HCT116 (cell line): ENCODE measurements at regions not wholly inside any gene's neighbourhood (a gene's known extent, or its start where the extent isn't known, plus 50 kb on each side); places are given as distances from the start of the nearest gene placed in this dataset.

Experiments used
- EZH2 ChIP-seq: fragments of 200-600 bp; sonication (generic); IDR thresholded peaks from 2 replicates; pipeline ENCODE4 v1.6.1; 2017; ENCODE audit warnings: antibody characterized with exemption, mixed run types
- POLR2A ChIP-seq: IDR thresholded peaks from 2 replicates; pipeline ENCODE4 v1.7.0; 2011; ENCODE audit warnings: borderline replicate concordance; ENCODE audit not compliant: insufficient read depth, insufficient read length; ENCODE audit errors: extremely low read depth
- POLR2AphosphoS5 ChIP-seq: IDR thresholded peaks from 2 replicates; pipeline ENCODE4 v1.6.1; 2011; ENCODE audit warnings: mild to moderate bottlenecking, low read depth, low read length, moderate library complexity
- YY1 ChIP-seq: IDR thresholded peaks from 2 replicates; pipeline ENCODE4 v1.6.1; 2011; ENCODE audit warnings: low read length, low read depth, moderate library complexity, mild to moderate bottlenecking; ENCODE audit not compliant: insufficient replicate concordance; ENCODE audit errors: extremely low read depth
- TF ChIP-seq, protein P1 (sequence below), 3 experiments: fragments of 200-600 bp in 1 of 3; sonication (generic) in 1 of 3; IDR thresholded peaks in 2 of 3; conservative IDR thresholded peaks in 1 of 3; 2 replicates each; pipeline ENCODE4 v1.5.1; 2012 to 2017; ENCODE audit warnings: low read depth in 2 of 3, low read length in 2 of 3, antibody characterized with exemption in 1 of 3, borderline replicate concordance in 1 of 3, control low read depth in 1 of 3, mild to moderate bottlenecking in 1 of 3, mixed read lengths in 1 of 3, mixed run types in 1 of 3, moderate library complexity in 1 of 3; ENCODE audit not compliant: insufficient read depth in 1 of 3

- TF ChIP-seq, protein P1, sequence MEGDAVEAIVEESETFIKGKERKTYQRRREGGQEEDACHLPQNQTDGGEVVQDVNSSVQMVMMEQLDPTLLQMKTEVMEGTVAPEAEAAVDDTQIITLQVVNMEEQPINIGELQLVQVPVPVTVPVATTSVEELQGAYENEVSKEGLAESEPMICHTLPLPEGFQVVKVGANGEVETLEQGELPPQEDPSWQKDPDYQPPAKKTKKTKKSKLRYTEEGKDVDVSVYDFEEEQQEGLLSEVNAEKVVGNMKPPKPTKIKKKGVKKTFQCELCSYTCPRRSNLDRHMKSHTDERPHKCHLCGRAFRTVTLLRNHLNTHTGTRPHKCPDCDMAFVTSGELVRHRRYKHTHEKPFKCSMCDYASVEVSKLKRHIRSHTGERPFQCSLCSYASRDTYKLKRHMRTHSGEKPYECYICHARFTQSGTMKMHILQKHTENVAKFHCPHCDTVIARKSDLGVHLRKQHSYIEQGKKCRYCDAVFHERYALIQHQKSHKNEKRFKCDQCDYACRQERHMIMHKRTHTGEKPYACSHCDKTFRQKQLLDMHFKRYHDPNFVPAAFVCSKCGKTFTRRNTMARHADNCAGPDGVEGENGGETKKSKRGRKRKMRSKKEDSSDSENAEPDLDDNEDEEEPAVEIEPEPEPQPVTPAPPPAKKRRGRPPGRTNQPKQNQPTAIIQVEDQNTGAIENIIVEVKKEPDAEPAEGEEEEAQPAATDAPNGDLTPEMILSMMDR (IDR thresholded peaks at IDR 0.05 in 2 of 3, conservative IDR thresholded peaks at IDR 0.05 in 1 of 3; ENCODE audit: borderline replicate concordance in 1 of 3, insufficient read depth in 1 of 3, low read depth in 2 of 3, low read length in 2 of 3): no peak
- TF ChIP-seq POLR2AphosphoS5 (no peak), POLR2A (no peak), EZH2 (no peak), YY1 (no peak)
Measured at GRCh38 chr2:18706001-18706400, 116.6 kb upstream of the NT5C1B start.
